ENCODE measurements at regions not wholly inside any gene's neighbourhood (a gene's known extent, or its start where the extent isn't known, plus 50 kb on each side); places are given as distances from the start of the nearest gene placed in this dataset.

GRCh38 chr6:169959136-169960002 is 207.9 kb downstream of the ERMARD start:
- no peak overlapping the region for H3K4me3 ChIP-seq (ENCODE audit: low read depth, low read length)
- TF ChIP-seq CTCF (IDR thresholded peaks at IDR 0.05; ENCODE audit: low read depth, low read length, missing control alignments), result no peak
- in situ Hi-C loops (cut with HindIII; ENCODE audit: low sequenced_read_pairs), result loop anchor here (10.0 kb wide), 1 partner anchor 145 kb away; no protein-coding TSS in a partner anchor
- no peak for DNase-seq (ENCODE audit: low read depth)

- in situ Hi-C loops (cut with HindIII; ENCODE audit: low sequenced_read_pairs), result no loop called here
- no peak for TF ChIP-seq CTCF (IDR thresholded peaks at IDR 0.05; ENCODE audit: low read depth, low read length, missing control alignments)
- no peak for DNase-seq (ENCODE audit: low read depth)
- H3K4me3 ChIP-seq (ENCODE audit: low read depth, low read length), result no peak overlapping the region
These were observed 207.1 kb downstream of the ERMARD start for GRCh38 chr6:169958510-169958909.

GRCh38 chr6:169957351-169957963 is 206.0 kb downstream of the ERMARD start:
- no peak for TF ChIP-seq CTCF (IDR thresholded peaks at IDR 0.05; ENCODE audit: low read depth, low read length, missing control alignments)
- no peak overlapping the region for H3K4me3 ChIP-seq (ENCODE audit: low read depth, low read length)
- in situ Hi-C loops (cut with HindIII; ENCODE audit: low sequenced_read_pairs), result no loop called here
- no peak for DNase-seq (ENCODE audit: low read depth)

- H3K4me3 ChIP-seq (ENCODE audit: low read depth, low read length), result no peak overlapping the region
- in situ Hi-C loops (cut with HindIII; ENCODE audit: low sequenced_read_pairs), result no loop called here
- no peak for DNase-seq (ENCODE audit: low read depth)
- TF ChIP-seq CTCF (IDR thresholded peaks at IDR 0.05; ENCODE audit: low read depth, low read length, missing control alignments), result no peak
These were observed 205.2 kb downstream of the ERMARD start for GRCh38 chr6:169956580-169956979.

GRCh38 chr6:169955731-169956437 is 204.5 kb downstream of the ERMARD start:
- no peak for TF ChIP-seq CTCF (IDR thresholded peaks at IDR 0.05; ENCODE audit: low read depth, low read length, missing control alignments)
- no peak overlapping the region for H3K4me3 ChIP-seq (ENCODE audit: low read depth, low read length)
- no peak for DNase-seq (ENCODE audit: low read depth)
- in situ Hi-C loops (cut with HindIII; ENCODE audit: low sequenced_read_pairs), result no loop called here

- no peak overlapping the region for H3K4me3 ChIP-seq (ENCODE audit: low read depth, low read length)
- TF ChIP-seq CTCF (IDR thresholded peaks at IDR 0.05; ENCODE audit: low read depth, low read length, missing control alignments), result no peak
- in situ Hi-C loops (cut with HindIII; ENCODE audit: low sequenced_read_pairs), result no loop called here
- no peak for DNase-seq (ENCODE audit: low read depth)
These were observed 203.6 kb downstream of the ERMARD start for GRCh38 chr6:169954977-169955376.

Data from astrocyte of the cerebellum (primary cell).